ENCODE measurements at regions not wholly inside any gene's neighbourhood (a gene's known extent, or its start where the extent isn't known, plus 50 kb on each side); places are given as distances from the start of the nearest gene placed in this dataset.
"Not testable (repeated sequence)": the region's sequence is repeated elsewhere in the genome, so short reads cannot be mapped to it uniquely, and the experiment has no call there.

DNA sequence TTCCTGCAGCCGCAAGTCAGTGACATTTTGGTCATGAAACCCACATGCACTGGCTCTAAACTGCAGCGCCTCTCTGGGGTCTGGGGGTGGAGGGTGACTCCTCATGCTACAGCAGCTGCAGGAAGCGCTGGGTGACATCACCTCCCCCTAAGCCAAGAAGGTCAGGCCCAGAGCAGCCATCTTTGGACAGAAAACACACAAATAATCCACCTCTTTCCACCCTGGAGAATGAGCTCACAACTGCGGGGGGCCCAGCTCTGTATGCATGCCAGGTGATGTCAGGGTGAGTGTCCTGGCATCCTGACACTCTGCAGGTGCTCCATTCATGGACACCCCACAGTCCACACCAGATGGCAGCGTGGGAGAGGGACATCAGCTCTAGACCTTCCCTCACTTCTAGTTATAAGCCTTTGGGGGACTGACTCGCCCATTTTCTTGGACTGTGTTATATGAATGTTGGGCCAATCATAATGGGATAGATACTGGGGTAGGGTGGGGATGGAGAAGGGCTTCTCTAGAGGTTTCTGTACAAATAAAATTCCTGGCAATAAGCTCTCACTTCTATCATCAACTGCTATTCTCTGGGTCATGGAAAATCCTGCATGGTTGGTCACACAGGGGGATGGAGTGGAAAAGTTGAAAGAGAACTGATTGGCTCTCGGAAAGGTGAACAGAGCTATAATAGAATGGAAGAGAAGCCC is 70.7 kb upstream of the THBS1 start:
- Mint-ChIP-seq H3K27me3 (peaks cover 31% of the 10 kb centered on the region), H3K9me3 (peaks cover 9% of the 10 kb centered on the region), H3K4me3 (no peak overlapping the region), H3K36me3 (no peaks in the 10 kb centered on the region), H3K4me1 (no peaks in the 10 kb centered on the region), H3K27ac (no peak overlapping the region)
- DNase-seq = no peak

DNA sequence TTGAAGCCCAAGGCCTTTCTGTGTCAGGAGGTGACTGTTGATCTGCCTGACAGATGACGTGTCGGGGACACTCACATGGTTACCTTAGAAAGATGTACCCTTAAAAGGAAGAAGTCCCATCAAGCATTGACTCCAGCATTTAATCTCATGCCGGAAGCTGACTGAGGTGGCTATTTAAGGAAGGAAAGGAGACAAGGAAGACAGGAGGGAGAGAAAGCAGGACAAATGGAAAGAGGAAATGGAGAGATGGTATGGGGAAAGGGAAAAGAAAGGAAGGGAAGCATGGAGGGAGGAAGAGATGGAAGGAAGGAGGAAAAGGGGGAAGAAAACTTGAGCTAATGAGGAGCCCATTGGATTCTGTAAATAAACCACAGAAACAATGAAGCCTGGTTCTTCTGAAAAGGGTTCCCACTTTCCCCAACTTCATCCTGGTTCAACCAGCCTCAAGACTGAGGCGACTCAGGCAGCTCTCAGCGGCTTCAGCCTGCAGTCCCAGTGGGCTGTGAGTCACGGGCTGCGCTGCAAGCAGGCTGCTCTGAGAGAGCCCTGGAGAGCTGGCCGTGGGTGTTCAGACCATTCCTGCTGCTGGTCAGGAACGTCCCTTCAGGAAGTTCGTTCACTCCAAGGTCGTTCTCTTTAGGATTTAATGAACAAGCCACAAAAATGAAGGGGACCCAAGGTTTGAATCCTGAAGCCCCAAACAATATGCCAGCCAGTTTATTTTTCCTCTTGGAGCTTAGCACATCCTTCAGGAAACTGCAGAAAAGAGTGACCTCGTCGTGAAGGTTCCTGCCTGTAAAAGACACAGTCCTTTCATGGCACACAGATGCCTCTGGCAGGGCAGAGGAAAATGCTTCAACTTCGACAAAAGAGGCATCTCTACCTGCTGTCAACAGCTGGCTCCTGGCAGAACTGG is 69.6 kb upstream of the THBS1 start:
- Mint-ChIP-seq H3K27me3 (peaks cover 38% of the 10 kb centered on the region), H3K4me3 (no peak overlapping the region), H3K9me3 (peaks cover 14% of the 10 kb centered on the region), H3K36me3 (no peaks in the 10 kb centered on the region), H3K4me1 (no peaks in the 10 kb centered on the region), H3K27ac (no peak overlapping the region)
- DNase-seq = no peak

DNA sequence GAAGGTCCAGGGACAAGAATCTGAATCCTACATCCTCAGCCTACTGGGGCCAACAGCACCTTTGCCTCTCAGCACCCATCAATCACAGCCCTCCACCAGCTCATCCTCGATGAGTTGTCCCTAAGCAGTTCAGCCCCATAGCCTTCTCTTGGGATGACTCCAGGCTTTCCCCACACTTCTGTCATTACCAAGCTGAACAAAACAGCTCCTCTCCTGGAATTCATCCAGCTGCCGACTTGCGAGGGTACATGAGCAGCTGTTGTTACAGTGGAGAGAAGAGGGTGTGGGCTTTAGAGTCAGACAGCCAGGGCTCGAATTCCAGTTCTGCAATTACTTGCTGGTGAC is 69.0 kb upstream of the THBS1 start:
- Mint-ChIP-seq H3K4me3 (no peak overlapping the region), H3K36me3 (no peaks in the 10 kb centered on the region), H3K27ac (no peak overlapping the region), H3K27me3 (peaks cover 44% of the 10 kb centered on the region), H3K4me1 (no peaks in the 10 kb centered on the region), H3K9me3 (peaks cover 17% of the 10 kb centered on the region)
- DNase-seq = no peak

DNA sequence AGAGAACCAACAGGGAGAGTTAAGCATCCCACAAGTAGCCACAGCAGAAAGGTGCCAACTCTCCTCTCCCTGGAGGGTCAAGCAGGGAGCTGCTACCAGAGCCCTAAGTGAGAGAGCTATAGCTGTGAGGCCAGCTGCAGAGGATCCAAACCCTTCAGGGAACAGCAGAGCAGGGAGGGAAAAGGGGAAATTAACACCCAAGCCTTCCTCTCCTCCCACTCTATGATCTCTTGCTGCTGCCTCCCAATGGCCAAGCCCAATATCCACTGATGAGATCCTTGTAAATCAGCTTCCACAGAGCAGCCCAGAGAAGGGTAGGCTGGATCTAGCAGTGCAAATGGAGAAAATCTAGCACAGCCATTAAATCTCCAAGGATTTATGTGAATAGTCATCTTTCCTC is 68.2 kb upstream of the THBS1 start:
- Mint-ChIP-seq H3K4me1 (no peaks in the 10 kb centered on the region), H3K27me3 (peaks cover 46% of the 10 kb centered on the region), H3K9me3 (peaks cover 17% of the 10 kb centered on the region), H3K27ac (no peak overlapping the region), H3K36me3 (no peaks in the 10 kb centered on the region), H3K4me3 (no peak overlapping the region)
- no peak for DNase-seq

DNA sequence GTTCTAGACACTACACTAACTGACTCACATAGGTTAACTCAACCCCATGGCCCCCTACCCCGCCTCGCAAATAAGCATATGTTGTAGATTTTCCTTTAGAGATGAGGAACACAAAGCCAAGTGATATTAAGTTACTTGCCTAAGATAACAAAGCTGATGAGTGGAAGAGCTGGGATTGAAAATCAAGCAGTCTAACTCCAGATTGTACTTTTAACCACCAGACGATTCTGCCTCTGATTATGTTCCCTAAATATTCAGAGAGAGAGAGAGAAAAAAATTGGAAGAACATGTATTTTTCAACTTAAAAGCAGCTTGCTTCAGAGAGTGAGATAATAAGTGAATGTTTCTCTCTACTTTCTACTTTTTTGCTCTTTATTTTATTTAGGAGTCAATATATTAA is 66.9 kb upstream of the THBS1 start:
- no peak overlapping the region for H3K27ac Mint-ChIP-seq
- no peak for DNase-seq
- no peaks in the 10 kb centered on the region for H3K4me1 Mint-ChIP-seq
- peaks cover 46% of the 10 kb centered on the region for H3K27me3 Mint-ChIP-seq
- no peaks in the 10 kb centered on the region for H3K36me3 Mint-ChIP-seq
- H3K4me3 Mint-ChIP-seq = no peak overlapping the region
- peaks cover 17% of the 10 kb centered on the region for H3K9me3 Mint-ChIP-seq

DNA sequence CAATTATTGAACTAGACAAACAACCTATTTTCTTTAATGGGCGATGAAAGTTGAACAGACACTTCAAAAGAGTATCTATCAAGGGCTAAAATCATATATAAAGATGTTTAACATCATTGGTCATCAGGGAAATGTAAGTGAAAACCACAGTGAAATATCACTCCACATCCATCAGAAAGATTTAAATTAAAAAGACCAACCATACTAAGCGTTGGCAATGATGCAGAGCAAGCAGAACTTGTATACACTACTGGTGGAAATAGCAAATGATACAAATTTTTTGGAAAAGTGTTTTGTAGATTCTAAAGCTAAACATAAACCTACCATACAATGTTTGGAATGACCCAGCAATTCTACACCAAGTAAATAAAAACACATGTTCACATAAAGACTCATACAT is 65.9 kb upstream of the THBS1 start:
- H3K27ac Mint-ChIP-seq = no peak overlapping the region
- no peaks in the 10 kb centered on the region for H3K36me3 Mint-ChIP-seq
- no peak for DNase-seq
- no peaks in the 10 kb centered on the region for H3K4me1 Mint-ChIP-seq
- H3K27me3 Mint-ChIP-seq = peaks cover 46% of the 10 kb centered on the region
- H3K9me3 Mint-ChIP-seq = peaks cover 17% of the 10 kb centered on the region
- H3K4me3 Mint-ChIP-seq = no peak overlapping the region

DNA sequence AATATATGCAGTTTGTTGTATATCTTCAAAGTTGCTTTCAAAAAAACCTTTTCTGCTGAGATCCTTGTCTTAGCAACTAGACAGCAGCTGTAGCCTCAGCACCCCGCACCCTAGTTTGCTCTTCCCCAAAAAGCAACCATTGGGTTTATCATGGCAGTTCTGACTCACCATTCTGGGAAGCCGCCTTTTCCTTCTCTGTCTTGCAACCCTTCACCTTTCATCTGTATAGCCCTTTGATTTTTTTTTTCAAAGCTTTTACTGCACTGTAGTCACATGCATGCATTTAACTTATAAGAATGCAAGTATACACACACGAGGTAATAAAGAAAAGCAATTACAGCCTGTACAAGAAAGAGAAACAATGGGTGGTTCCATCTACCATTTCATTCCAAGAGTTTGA is 65.1 kb upstream of the THBS1 start:
- Mint-ChIP-seq H3K27ac (no peak overlapping the region), H3K9me3 (peaks cover 17% of the 10 kb centered on the region), H3K4me1 (no peaks in the 10 kb centered on the region), H3K4me3 (no peak overlapping the region), H3K27me3 (peaks cover 46% of the 10 kb centered on the region), H3K36me3 (no peaks in the 10 kb centered on the region)
- DNase-seq = no peak

DNA sequence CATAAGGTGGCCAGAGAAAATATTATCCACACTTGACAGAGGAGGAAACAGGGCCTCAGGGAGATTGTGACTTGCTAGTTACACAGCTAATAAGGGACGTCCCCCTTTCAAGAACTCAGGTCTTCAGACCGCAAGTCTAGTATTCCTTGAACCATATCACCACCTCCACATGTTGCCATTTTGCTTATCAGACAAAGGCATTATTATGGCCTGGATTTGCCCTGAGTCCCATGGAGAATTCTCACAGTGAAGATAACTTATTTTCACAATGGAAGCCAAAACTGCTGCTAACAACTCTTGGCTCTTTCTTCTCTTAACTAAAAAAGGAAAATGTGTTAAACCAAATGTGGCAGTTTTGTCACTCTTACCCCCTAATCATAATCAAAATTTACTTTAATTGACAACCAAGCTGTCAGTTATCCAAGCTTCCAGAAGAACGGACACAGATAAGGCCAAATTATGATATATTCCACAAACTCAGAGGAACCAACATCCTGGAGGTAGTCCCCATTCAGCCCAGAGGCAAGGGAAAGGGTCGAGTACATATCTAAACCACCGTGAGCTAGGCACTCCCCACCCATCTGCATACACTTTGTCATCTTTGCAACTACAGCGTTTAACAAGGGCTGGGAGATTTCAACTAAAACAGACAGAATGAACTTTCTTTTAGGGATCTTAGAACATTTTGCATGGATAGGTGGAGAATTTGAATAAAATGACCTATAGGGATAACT is 63.6 kb upstream of the THBS1 start:
- no peaks in the 10 kb centered on the region for H3K36me3 Mint-ChIP-seq
- H3K9me3 Mint-ChIP-seq = peaks cover 18% of the 10 kb centered on the region
- no peaks in the 10 kb centered on the region for H3K4me1 Mint-ChIP-seq
- no peak overlapping the region for H3K4me3 Mint-ChIP-seq
- peaks cover 40% of the 10 kb centered on the region for H3K27me3 Mint-ChIP-seq
- no peak overlapping the region for H3K27ac Mint-ChIP-seq
- no peak for DNase-seq

DNA sequence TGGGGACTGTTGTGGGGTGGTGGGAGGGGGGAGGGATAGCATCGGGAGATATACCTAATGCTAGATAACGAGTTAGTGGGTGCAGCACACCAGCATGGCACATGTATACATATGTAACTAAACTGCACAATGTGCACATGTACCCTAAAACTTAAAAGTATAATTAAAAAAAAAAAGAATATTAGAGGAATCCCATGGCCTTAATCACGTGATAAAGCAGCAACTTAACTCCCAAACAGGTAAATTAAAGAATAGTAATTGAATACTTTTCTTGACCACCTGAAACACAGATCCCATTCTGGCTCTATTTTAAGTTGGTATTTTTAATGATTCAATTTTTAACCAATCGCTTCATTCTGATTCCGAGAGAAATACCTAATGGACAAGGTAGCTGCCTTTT is 56.9 kb upstream of the THBS1 start:
- not testable (repeated sequence) for H3K36me3 Mint-ChIP-seq, H3K27ac Mint-ChIP-seq, H3K4me1 Mint-ChIP-seq, H3K4me3 Mint-ChIP-seq, DNase-seq, H3K9me3 Mint-ChIP-seq, H3K27me3 Mint-ChIP-seq

DNA sequence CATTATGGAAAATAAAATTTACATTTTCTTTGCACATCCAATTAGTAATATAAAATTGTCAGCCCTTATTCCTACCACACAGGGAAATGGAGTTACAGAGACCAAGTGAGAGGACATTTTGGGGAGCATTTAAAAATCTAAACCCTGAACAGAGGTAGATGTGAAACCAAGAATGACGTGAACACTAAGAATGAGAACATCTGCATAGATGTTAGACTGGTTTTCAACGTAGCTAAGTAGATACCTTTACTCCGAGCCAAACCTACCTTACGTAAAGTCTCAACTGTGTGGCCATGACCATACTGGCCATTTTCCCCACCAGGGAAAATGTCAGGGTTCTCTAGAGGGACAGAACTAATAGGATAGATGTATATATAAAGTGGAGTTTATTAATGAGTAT is 51.4 kb upstream of the THBS1 start:
- Mint-ChIP-seq H3K27me3 (no peaks in the 10 kb centered on the region), H3K36me3 (no peaks in the 10 kb centered on the region), H3K4me1 (no peaks in the 10 kb centered on the region), H3K9me3 (no peaks in the 10 kb centered on the region), H3K27ac (no peak overlapping the region), H3K4me3 (no peak overlapping the region)
- DNase-seq = no peak

DNA sequence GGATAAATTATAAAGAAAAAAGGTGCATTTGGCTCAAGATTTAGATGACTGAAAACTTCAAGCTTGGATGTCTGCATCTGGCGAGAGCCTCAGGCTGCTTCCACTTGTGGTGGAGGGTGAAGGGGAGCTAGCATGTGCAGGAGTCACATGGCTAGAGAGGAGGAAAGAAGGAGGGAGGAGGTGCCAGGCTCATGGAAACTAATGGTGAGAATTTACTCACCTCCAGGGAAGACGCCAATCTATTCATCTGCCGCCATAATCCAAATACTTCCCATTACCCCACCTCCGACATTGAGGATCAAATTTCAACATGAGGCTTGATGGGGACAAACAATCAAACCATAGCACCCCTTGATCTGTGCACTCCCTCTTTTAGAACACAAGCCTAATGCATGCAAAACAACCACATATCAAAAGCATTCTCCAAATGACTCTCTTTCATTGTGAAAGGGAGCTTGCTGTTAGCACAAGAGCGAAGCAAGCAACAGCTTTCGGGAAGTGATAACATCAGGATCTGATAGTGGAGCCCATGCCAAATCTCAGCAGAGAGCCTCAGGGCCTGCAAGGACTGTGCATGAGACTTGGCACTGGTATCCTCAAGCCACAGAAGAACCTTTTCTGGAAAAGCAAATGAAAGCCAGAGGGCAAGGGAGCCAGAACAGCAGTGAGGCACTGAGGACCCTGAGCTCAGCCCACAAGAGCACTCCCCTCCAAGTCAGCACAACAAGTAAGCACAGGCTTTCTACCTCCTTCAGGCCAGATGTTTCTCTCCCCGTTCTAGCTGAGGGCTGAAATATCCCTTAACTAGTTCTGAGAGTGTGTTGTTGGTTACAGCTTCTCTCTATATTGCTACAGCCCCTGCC is 50.2 kb upstream of the THBS1 start:
- no peaks in the 10 kb centered on the region for H3K27me3 Mint-ChIP-seq
- no peaks in the 10 kb centered on the region for H3K9me3 Mint-ChIP-seq
- no peak overlapping the region for H3K4me3 Mint-ChIP-seq
- no peak for DNase-seq
- no peaks in the 10 kb centered on the region for H3K4me1 Mint-ChIP-seq
- no peaks in the 10 kb centered on the region for H3K36me3 Mint-ChIP-seq
- H3K27ac Mint-ChIP-seq = no peak overlapping the region
